H9 (cell line): ENCODE measurements at regions not wholly inside any gene's neighbourhood (a gene's known extent, or its start where the extent isn't known, plus 50 kb on each side); places are given as distances from the start of the nearest gene placed in this dataset.

Experiments
- DNase-seq: peaks from one replicate; pipeline ENCODE4 v3.0.0-alpha.2; 2017
- H2AFZ ChIP-seq: one replicate; pipeline ENCODE4 v1.6.1; 2013; ENCODE audit warnings: mild to moderate bottlenecking, low read length, control low read depth, moderate library complexity
- H2AK5ac ChIP-seq: 2 replicates; pipeline ENCODE4 v1.6.1; 2013; ENCODE audit warnings: low read length, control low read depth, mixed read lengths; ENCODE audit not compliant: insufficient read length
- H2BK120ac ChIP-seq: one replicate; pipeline ENCODE4 v1.6.1; 2013; ENCODE audit warnings: low read depth, mild to moderate bottlenecking, low read length, control low read depth, inconsistent platforms; ENCODE audit not compliant: poor library complexity, severe bottlenecking
- H2BK12ac ChIP-seq: 2 replicates; pipeline ENCODE4 v1.6.1; 2013; ENCODE audit warnings: low read length, control low read depth, mixed read lengths, low read depth; ENCODE audit not compliant: insufficient read length
- H2BK15ac ChIP-seq: 2 replicates; pipeline ENCODE4 v1.6.1; 2013; ENCODE audit warnings: low read depth, low read length, control low read depth
- H2BK20ac ChIP-seq: one replicate; pipeline ENCODE4 v1.6.1; 2013; ENCODE audit warnings: low read depth, mild to moderate bottlenecking, low read length, control low read depth, inconsistent platforms; ENCODE audit not compliant: poor library complexity, severe bottlenecking
- H2BK5ac ChIP-seq: 2 replicates; pipeline ENCODE4 v1.6.1; 2013; ENCODE audit warnings: low read length, control low read depth, mixed read lengths; ENCODE audit not compliant: insufficient read length
- H3K14ac ChIP-seq: 2 replicates; pipeline ENCODE4 v1.6.1; 2013; ENCODE audit warnings: low read length, control low read depth; ENCODE audit not compliant: insufficient read depth
- H3K18ac ChIP-seq: 2 replicates; pipeline ENCODE4 v1.6.1; 2013; ENCODE audit warnings: low read depth, mild to moderate bottlenecking, mixed read lengths, low read length, control low read depth; ENCODE audit not compliant: insufficient read length
- H3K23ac ChIP-seq: 2 replicates; pipeline ENCODE4 v1.6.1; 2013; ENCODE audit warnings: low read length, control low read depth, mixed read lengths, low read depth; ENCODE audit not compliant: insufficient read length
- H3K23me2 ChIP-seq: 2 replicates; pipeline ENCODE4 v1.6.1; 2013; ENCODE audit warnings: low read depth, mild to moderate bottlenecking, mixed read lengths, low read length, control low read depth; ENCODE audit not compliant: insufficient read length, poor library complexity, severe bottlenecking
- H3K27ac ChIP-seq: 2 replicates; pipeline ENCODE4 v1.5.1; 2013; ENCODE audit warnings: low read length, control low read depth, mixed read lengths, low read depth; ENCODE audit not compliant: insufficient read length
- H3K27me3 ChIP-seq: 2 replicates; pipeline ENCODE4 v1.6.1; 2013; ENCODE audit warnings: low read length, control low read depth, inconsistent platforms; ENCODE audit not compliant: insufficient read depth
- H3K4ac ChIP-seq: 2 replicates; pipeline ENCODE4 v1.6.1; 2013; ENCODE audit warnings: low read depth, mild to moderate bottlenecking, control low read depth, inconsistent platforms, low read length, moderate library complexity
- H3K4me1 ChIP-seq: 2 replicates; pipeline ENCODE4 v1.6.1; 2013; ENCODE audit warnings: low read length, control low read depth, inconsistent platforms; ENCODE audit not compliant: insufficient read depth
- H3K4me2 ChIP-seq: 2 replicates; pipeline ENCODE4 v1.6.1; 2013; ENCODE audit warnings: low read length, control low read depth, mixed read lengths; ENCODE audit not compliant: insufficient read length, insufficient read depth
- H3K56ac ChIP-seq: 2 replicates; pipeline ENCODE4 v1.6.1; 2013; ENCODE audit warnings: low read depth, mild to moderate bottlenecking, mixed read lengths, low read length, control low read depth; ENCODE audit not compliant: insufficient read length
- H3K79me1 ChIP-seq: 2 replicates; pipeline ENCODE4 v1.6.1; 2013; ENCODE audit warnings: low read depth, mild to moderate bottlenecking, moderate library complexity, low read length, control low read depth, inconsistent platforms; ENCODE audit not compliant: insufficient read depth, poor library complexity, severe bottlenecking
- H3K79me2 ChIP-seq: 2 replicates; pipeline ENCODE4 v1.6.1; 2013; ENCODE audit warnings: low read length, control low read depth, inconsistent platforms; ENCODE audit not compliant: insufficient read depth
- H3K9ac ChIP-seq: 2 replicates; pipeline ENCODE4 v1.6.1; 2013; ENCODE audit warnings: low read length, control low read depth, mixed read lengths; ENCODE audit not compliant: insufficient read length; ENCODE audit errors: extremely low read depth
- H3K9me3 ChIP-seq: one replicate; pipeline ENCODE4 v1.6.1; 2013; ENCODE audit warnings: low read depth, low read length, inconsistent platforms; ENCODE audit not compliant: control insufficient read depth
- H3T11ph ChIP-seq: one replicate; pipeline ENCODE4 v1.6.1; 2013; ENCODE audit warnings: mild to moderate bottlenecking, low read length, control low read depth, inconsistent platforms
- H4K20me1 ChIP-seq: one replicate; pipeline ENCODE4 v1.6.1; 2013; ENCODE audit not compliant: control insufficient read depth, insufficient read length, insufficient read depth
- H4K5ac ChIP-seq: 2 replicates; pipeline ENCODE4 v1.6.1; 2013; ENCODE audit warnings: low read depth, mild to moderate bottlenecking, mixed read lengths, low read length, control low read depth; ENCODE audit not compliant: insufficient read length
- H4K8ac ChIP-seq: replicated peaks from 2 replicates; pipeline ENCODE4 v1.6.1; 2013; ENCODE audit warnings: low read length, control low read depth, mixed read lengths, low read depth; ENCODE audit not compliant: insufficient read length
- H4K91ac ChIP-seq: 2 replicates; pipeline ENCODE4 v1.6.1; 2013; ENCODE audit warnings: low read depth, mild to moderate bottlenecking, moderate library complexity, mixed read lengths, low read length, control low read depth; ENCODE audit not compliant: insufficient read length
- H3K27ac Mint-ChIP-seq, 3 experiments: 2 replicates in 2 of 3; 3 replicates in 1 of 3; pipeline ENCODE4 v1.8.0; 2020 to 2021; ENCODE audit warnings: mixed read lengths in 3 of 3, mild to moderate bottlenecking in 1 of 3, moderate library complexity in 1 of 3
- H3K27me3 Mint-ChIP-seq: 2 replicates; pipeline ENCODE4 v1.8.0; 2021; ENCODE audit warnings: low read depth, mild to moderate bottlenecking, moderate library complexity, mixed read lengths
- H3K36me3 Mint-ChIP-seq, 3 experiments: 2 replicates in 2 of 3; 3 replicates in 1 of 3; pipeline ENCODE4 v1.8.0; 2020 to 2021; ENCODE audit warnings: low read depth in 3 of 3, mixed read lengths in 3 of 3; ENCODE audit not compliant: insufficient read depth in 1 of 3
- H3K4me1 Mint-ChIP-seq, 2 experiments: 2 replicates each; pipeline ENCODE4 v1.8.0; 2020; ENCODE audit warnings: mixed read lengths in 2 of 2
- H3K4me3 Mint-ChIP-seq, 2 experiments: 2 replicates in 1 of 2; 3 replicates in 1 of 2; pipeline ENCODE4 v1.8.0; 2020 to 2021; ENCODE audit warnings: mild to moderate bottlenecking in 2 of 2, mixed read lengths in 2 of 2, moderate library complexity in 1 of 2
- H3K9me3 Mint-ChIP-seq, 2 experiments: 2 replicates in 1 of 2; 3 replicates in 1 of 2; pipeline ENCODE4 v1.8.0; 2020; ENCODE audit warnings: mild to moderate bottlenecking in 2 of 2, mixed read lengths in 2 of 2, moderate library complexity in 1 of 2
- CTCF ChIP-seq: fragments of 200-600 bp; sonication (generic); conservative IDR thresholded peaks from 3 replicates; pipeline ENCODE4 v1.8.0; 2021; ENCODE audit warnings: antibody characterized with exemption, mild to moderate bottlenecking
- WGBS: extraction: QIAGEN DNeasy Blood & Tissue Kit; methylation state at CpG from one replicate; pipeline ENCODE4 v1.1.7; 2013; ENCODE audit warnings: missing lambda C conversion rate, low lambda C conversion rate, mixed read lengths; ENCODE audit not compliant: insufficient read length; ENCODE audit errors: extremely low coverage; 5-methylcytosine and 5-hydroxymethylcytosine counted together

GRCh38 chr6:104312851-104313250, 546.9 kb downstream of the HACE1 start:
- TF ChIP-seq CTCF = no peak
- H3K79me2 ChIP-seq = no peaks in the 10 kb centered on the region

More at GRCh38 chr6:104312851-104313250, 546.9 kb downstream of the HACE1 start:
- Histone ChIP-seq H2BK12ac (no peak overlapping the region), H4K91ac (no peak overlapping the region), H2BK20ac (no peak overlapping the region), H3K56ac (no peak overlapping the region), H3T11ph (no peak overlapping the region), H3K27ac (no peak overlapping the region), H3K9ac (no peak overlapping the region), H3K79me1 (no peaks in the 10 kb centered on the region), H3K4me1 (no peaks in the 10 kb centered on the region), H2AK5ac (no peak overlapping the region), H3K27me3 (no peaks in the 10 kb centered on the region), H3K4ac (no peak overlapping the region), H2BK120ac (no peak overlapping the region), H4K8ac (no peak overlapping the region), H2BK15ac (no peak overlapping the region), H3K14ac (no peak overlapping the region), H3K9me3 (no peaks in the 10 kb centered on the region), H4K20me1 (no peaks in the 10 kb centered on the region), H2AFZ (no peak overlapping the region), H3K18ac (no peak overlapping the region), H3K23me2 (no peaks in the 10 kb centered on the region), H4K5ac (no peak overlapping the region), H3K23ac (no peak overlapping the region), H3K4me2 (no peak overlapping the region), H2BK5ac (no peak overlapping the region)
- H3K4me1 Mint-ChIP-seq = no peaks in the 10 kb centered on the region
- H3K27ac Mint-ChIP-seq = no peak overlapping the region
- H3K9me3 Mint-ChIP-seq = no peaks in the 10 kb centered on the region
- DNase-seq = no peak
- no peaks in the 10 kb centered on the region for H3K27me3 Mint-ChIP-seq
- no peaks in the 10 kb centered on the region for H3K36me3 Mint-ChIP-seq
- WGBS = no CpG with 5 or more reads among the region's 3 CpGs
- H3K4me3 Mint-ChIP-seq = no peak overlapping the region
